NCI-H748 (cell line): ENCODE measurements at regions not wholly inside any gene's neighbourhood (a gene's known extent, or its start where the extent isn't known, plus 50 kb on each side); places are given as distances from the start of the nearest gene placed in this dataset.

Experiments
- DNase-seq: peaks from one replicate; lab custom pipeline; 2025; ENCODE audit not compliant: unreplicated experiment; lab: John Stamatoyannopoulos, UW

GRCh38 chr11:129268371-129268770, 76.2 kb upstream of the ARHGAP32 start:
- no peak for DNase-seq

GRCh38 chr11:129267716-129268115, 75.6 kb upstream of the ARHGAP32 start:
- no peak for DNase-seq

GRCh38 chr11:129266536-129266935, 74.4 kb upstream of the ARHGAP32 start:
- DNase-seq, result no peak

GRCh38 chr11:129265125-129265788, 73.1 kb upstream of the ARHGAP32 start:
- DNase-seq, result no peak

- DNase-seq, result no peak
These were observed 72.0 kb upstream of the ARHGAP32 start for GRCh38 chr11:129264114-129264513.

- DNase-seq, result no peak
These were observed 68.6 kb upstream of the ARHGAP32 start for GRCh38 chr11:129260750-129261149.

- no peak for DNase-seq
These were observed 67.8 kb upstream of the ARHGAP32 start for GRCh38 chr11:129259931-129260348.

- DNase-seq, result no peak
These were observed 66.1 kb upstream of the ARHGAP32 start for GRCh38 chr11:129258205-129258604.

GRCh38 chr11:129257512-129257911, 65.4 kb upstream of the ARHGAP32 start:
- DNase-seq, result no peak

- no peak for DNase-seq
These were observed 60.5 kb upstream of the ARHGAP32 start for GRCh38 chr11:129252621-129253020.

GRCh38 chr11:129251067-129251466, 58.9 kb upstream of the ARHGAP32 start:
- DNase-seq, result no peak

GRCh38 chr11:129249923-129250322, 57.8 kb upstream of the ARHGAP32 start:
- DNase-seq, result no peak

- DNase-seq, result no peak
These were observed 57.2 kb upstream of the ARHGAP32 start for GRCh38 chr11:129249351-129249750.

GRCh38 chr11:129248618-129249017, 56.5 kb upstream of the ARHGAP32 start:
- DNase-seq, result peak; percentile 18

- no peak for DNase-seq
These were observed 55.0 kb upstream of the ARHGAP32 start for GRCh38 chr11:129247135-129247534.

- DNase-seq, result no peak
These were observed 50.7 kb upstream of the ARHGAP32 start for GRCh38 chr11:129242855-129243254.
